HCT116 (cell line): ENCODE measurements at regions not wholly inside any gene's neighbourhood (a gene's known extent, or its start where the extent isn't known, plus 50 kb on each side); places are given as distances from the start of the nearest gene placed in this dataset.

Source experiments
- ATAC-seq: fragments of 200-7000 bp; cut with Tn5 transposase; 2 replicates; pipeline ENCODE4 v1.9.1; 2020; ENCODE audit warnings: mild to moderate bottlenecking, moderate library complexity
- BruUV-seq: library from RNA; stranded (reverse); fragments of 400-500 nt; replicated peaks from 2 replicates; lab custom pipeline; 2021; lab: Mats Ljungman, UMichigan
- CTCF ChIA-PET: fragments of 300-600 bp; sonication (Branson Sonifier 250); formaldehyde crosslinking; loops from one replicate; lab custom pipeline; 2021; ENCODE audit warnings: antibody characterized with exemption; lab: Charles Lee
- POLR2A ChIA-PET: fragments of 300-600, 350-600 bp; sonication (Branson Sonifier 250); formaldehyde crosslinking; loops from one replicate; lab custom pipeline; 2021; ENCODE audit warnings: antibody characterized with exemption; lab: Charles Lee
- RAD21 ChIA-PET, 2 experiments: fragments of 300-600 bp; sonication (Branson Sonifier 250); formaldehyde crosslinking; loops; one replicate each; lab custom pipeline; 2023; ENCODE audit warnings: low total read pairs in 2 of 2; ENCODE audit not compliant: uncharacterized antibody in 2 of 2, unreplicated experiment in 2 of 2, low non-redundant PET in 1 of 2; lab: Charles Lee
- DNase-seq: peaks from one replicate; pipeline ENCODE4 v3.0.0-alpha.2; 2010; ENCODE audit warnings: low read depth, low spot score
- H2AFZ ChIP-seq: fragments of 200-600 bp; shearing (Covaris generic), sonication (generic); 2 replicates; pipeline ENCODE4 v1.6.1; 2017; ENCODE audit warnings: low read depth, mixed run types, mixed read lengths, antibody characterized with exemption, low read length; ENCODE audit not compliant: poor library complexity, severe bottlenecking
- H3K27ac ChIP-seq: 2 replicates; pipeline ENCODE4 v1.5.1; 2012; ENCODE audit warnings: low read depth, low read length
- H3K27me3 ChIP-seq: fragments of 200-600 bp; sonication (generic); 2 replicates; pipeline ENCODE4 v1.6.1; 2016; ENCODE audit warnings: mixed run types, low read length, mixed read lengths; ENCODE audit not compliant: insufficient read depth
- H3K36me3 ChIP-seq, 2 experiments: fragments of 200-500 bp in 1 of 2; fragments of 200-600 bp in 1 of 2; sonication (Bioruptor generic) in 1 of 2; sonication (generic) in 1 of 2; 2 replicates each; pipeline versions ENCODE4 v1.5.1 to v1.6.1; 2014 to 2016; ENCODE audit warnings: low read length in 2 of 2, inconsistent platforms in 1 of 2, mixed read lengths in 1 of 2, mixed run types in 1 of 2; ENCODE audit not compliant: insufficient read depth in 2 of 2, control insufficient read depth in 1 of 2
- H3K4me1 ChIP-seq, 2 experiments: fragments of 200-600 bp in 1 of 2; sonication (generic) in 1 of 2; 2 replicates each; pipeline versions ENCODE4 v1.5.1 to v1.6.1; 2012 to 2017; ENCODE audit warnings: low read length in 2 of 2, inconsistent platforms in 1 of 2, mild to moderate bottlenecking in 1 of 2, mixed read lengths in 1 of 2, mixed run types in 1 of 2, moderate library complexity in 1 of 2; ENCODE audit not compliant: insufficient read depth in 2 of 2, control insufficient read depth in 1 of 2
- H3K4me2 ChIP-seq: fragments of 200-600 bp; sonication (generic); 2 replicates; pipeline ENCODE4 v1.6.1; 2017; ENCODE audit warnings: mixed run types, low read length, mixed read lengths
- H3K4me3 ChIP-seq, 2 experiments: fragments of 200-600 bp in 1 of 2; sonication (generic) in 1 of 2; replicated peaks in 1 of 2; 2 replicates each; pipeline ENCODE4 v1.5.1; 2011 to 2016; ENCODE audit warnings: low read length in 2 of 2, control low read depth in 1 of 2, low read depth in 1 of 2, mild to moderate bottlenecking in 1 of 2, mixed read lengths in 1 of 2, mixed run types in 1 of 2
- H3K79me2 ChIP-seq: fragments of 200-600 bp; sonication (generic); 2 replicates; pipeline ENCODE4 v1.6.1; 2017; ENCODE audit warnings: mild to moderate bottlenecking, mixed run types, low read length, moderate library complexity, mixed read lengths; ENCODE audit not compliant: insufficient read depth
- H3K9ac ChIP-seq: fragments of 200-600 bp; sonication (generic); 2 replicates; pipeline ENCODE4 v1.6.1; 2016; ENCODE audit warnings: low read length, mixed read lengths
- H3K9me2 ChIP-seq: fragments of 200-600 bp; sonication (generic), shearing (Covaris generic); 2 replicates; pipeline ENCODE4 v1.6.1; 2017; ENCODE audit warnings: mixed run types, mild to moderate bottlenecking, moderate library complexity; ENCODE audit not compliant: insufficient read depth
- H3K9me3 ChIP-seq, 2 experiments: fragments of 200-500 bp in 1 of 2; fragments of 200-600 bp in 1 of 2; sonication (Bioruptor generic) in 1 of 2; sonication (generic) in 1 of 2; 2 replicates each; pipeline ENCODE4 v1.6.1; 2014 to 2017; ENCODE audit warnings: low read length in 2 of 2, mixed read lengths in 2 of 2, inconsistent platforms in 1 of 2, low read depth in 1 of 2, mild to moderate bottlenecking in 1 of 2, mixed run types in 1 of 2, moderate library complexity in 1 of 2; ENCODE audit not compliant: control insufficient read depth in 1 of 2, insufficient read depth in 1 of 2
- H4K20me1 ChIP-seq: fragments of 200-600 bp; sonication (generic), shearing (Covaris generic); 2 replicates; pipeline ENCODE4 v1.6.1; 2017; ENCODE audit warnings: mixed run types, mild to moderate bottlenecking, moderate library complexity; ENCODE audit not compliant: insufficient read depth
- CBX3 ChIP-seq: IDR thresholded peaks from 2 replicates; pipeline ENCODE4 v1.6.1; 2012; ENCODE audit warnings: low read depth
- CTCF ChIP-seq, 3 experiments: fragments of 200-600 bp in 1 of 3; sonication (generic) in 1 of 3; IDR thresholded peaks in 2 of 3; conservative IDR thresholded peaks in 1 of 3; 2 replicates each; pipeline ENCODE4 v1.5.1; 2012 to 2017; ENCODE audit warnings: low read depth in 2 of 3, low read length in 2 of 3, antibody characterized with exemption in 1 of 3, borderline replicate concordance in 1 of 3, control low read depth in 1 of 3, mild to moderate bottlenecking in 1 of 3, mixed read lengths in 1 of 3, mixed run types in 1 of 3, moderate library complexity in 1 of 3; ENCODE audit not compliant: insufficient read depth in 1 of 3
- EGR1 ChIP-seq: IDR thresholded peaks from 2 replicates; pipeline ENCODE4 v1.6.1; 2012; ENCODE audit warnings: low read depth
- ELF1 ChIP-seq: IDR thresholded peaks from 2 replicates; pipeline ENCODE4 v1.6.1; 2012; ENCODE audit warnings: low read depth, borderline replicate concordance
- FOSL1 ChIP-seq: IDR thresholded peaks from 2 replicates; pipeline ENCODE4 v1.6.1; 2012; ENCODE audit warnings: low read depth
- MAX ChIP-seq: IDR thresholded peaks from 2 replicates; pipeline ENCODE4 v1.6.1; 2012
- RAD21 ChIP-seq: IDR thresholded peaks from 2 replicates; pipeline ENCODE4 v1.6.1; 2012; ENCODE audit warnings: low read depth, mild to moderate bottlenecking
- SP1 ChIP-seq: IDR thresholded peaks from 2 replicates; pipeline ENCODE4 v1.6.1; 2012; ENCODE audit warnings: low read depth
- SRF ChIP-seq: IDR thresholded peaks from 2 replicates; pipeline ENCODE4 v1.6.1; 2012; ENCODE audit warnings: low read depth
- TCF7L2 ChIP-seq: IDR thresholded peaks from 2 replicates; pipeline ENCODE4 v1.7.0; 2011; ENCODE audit warnings: borderline replicate concordance, inconsistent platforms; ENCODE audit not compliant: insufficient read depth, insufficient read length; ENCODE audit errors: extremely low read depth
- ZBTB33 ChIP-seq: IDR thresholded peaks from 2 replicates; pipeline ENCODE4 v1.6.1; 2011; ENCODE audit warnings: mild to moderate bottlenecking, low read length, moderate library complexity; ENCODE audit not compliant: insufficient replicate concordance; ENCODE audit errors: extremely low read depth
- intact Hi-C: fragments of 100-400 bp; cut with micrococcal nuclease; formaldehyde crosslinking; loops from 2 replicates; pipeline ENCODE4 v1.10.0; 2022

DNA sequence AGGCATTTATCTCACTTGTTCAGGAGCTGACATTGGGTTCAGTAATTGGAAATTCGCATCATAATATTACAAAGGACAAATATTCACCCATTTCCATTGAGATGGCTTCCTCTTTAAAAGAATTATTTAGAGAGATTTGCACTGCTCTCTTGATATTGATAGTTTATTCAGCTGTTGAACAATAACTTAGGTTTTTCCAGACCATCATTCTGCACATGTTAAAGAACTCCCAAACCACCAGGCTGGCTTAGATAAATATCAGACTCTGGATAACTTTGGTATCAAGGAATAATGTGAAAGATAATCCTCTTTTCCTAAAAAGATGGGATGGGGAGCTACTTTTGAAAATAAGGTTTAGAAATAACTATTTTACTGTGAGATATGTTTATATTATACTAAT, 154.0 kb downstream of the GASK1B start:
- ChIA-PET RAD21 (no interaction called here), CTCF (no interaction called here), POLR2A (no interaction called here)
- TF ChIP-seq ELF1 = no peak
- TF ChIP-seq EGR1 = no peak
- no peak for TF ChIP-seq SRF
- no peak for TF ChIP-seq TCF7L2
- no peak for TF ChIP-seq SP1
- TF ChIP-seq CTCF (IDR thresholded peaks at IDR 0.05 in 2 of 3, conservative IDR thresholded peaks at IDR 0.05 in 1 of 3; ENCODE audit: borderline replicate concordance in 1 of 3, insufficient read depth in 1 of 3, low read depth in 2 of 3, low read length in 2 of 3) = no peak
- no peak for TF ChIP-seq CBX3
- no peak for TF ChIP-seq MAX
- TF ChIP-seq FOSL1 = no peak
- TF ChIP-seq ZBTB33 = no peak
- TF ChIP-seq RAD21 = no peak
- Histone ChIP-seq H3K4me3 (no peak overlapping the region), H3K4me2 (no peak overlapping the region), H2AFZ (peak overlapping the region; percentile 29), H3K9ac (no peak overlapping the region), H3K79me2 (no peaks in the 10 kb centered on the region), H3K9me2 (no peaks in the 10 kb centered on the region), H3K27ac (no peak overlapping the region), H4K20me1 (no peaks in the 10 kb centered on the region), H3K4me1 (peaks cover 4 to 19% of the 10 kb centered on the region in 2 experiments), H3K27me3 (no peaks in the 10 kb centered on the region), H3K36me3 (no peaks in the 10 kb centered on the region), H3K9me3 (no peaks in the 10 kb centered on the region)
- intact Hi-C loops = no loop called here
- ATAC-seq (no peak), DNase-seq (no peak)
- BruUV-seq = no TSS peak
